ES-I3 (cell line): ENCODE measurements at regions not wholly inside any gene's neighbourhood (a gene's known extent, or its start where the extent isn't known, plus 50 kb on each side); places are given as distances from the start of the nearest gene placed in this dataset.
"Not testable (repeated sequence)": the region's sequence is repeated elsewhere in the genome, so short reads cannot be mapped to it uniquely, and the experiment has no call there.

Source experiments
- H3K36me3 ChIP-seq: 2 replicates; pipeline ENCODE4 v1.6.1; 2013; ENCODE audit warnings: mild to moderate bottlenecking, low read length, control low read depth, moderate library complexity; ENCODE audit not compliant: insufficient read depth
- H3K4me1 ChIP-seq: 2 replicates; pipeline ENCODE4 v1.6.1; 2013; ENCODE audit warnings: mild to moderate bottlenecking, control low read depth, low read length; ENCODE audit not compliant: insufficient read depth
- H3K9ac ChIP-seq: 2 replicates; pipeline ENCODE4 v1.6.1; 2013; ENCODE audit warnings: low read depth, mild to moderate bottlenecking, low read length, moderate library complexity
- H3K9me3 ChIP-seq: 2 replicates; pipeline ENCODE4 v1.6.1; 2013; ENCODE audit warnings: mild to moderate bottlenecking, low read length, moderate library complexity; ENCODE audit not compliant: control insufficient read depth, insufficient read depth

GRCh38 chr10:38330306-38330705 is 236.2 kb downstream of the ZNF37A start:
- H3K4me1 ChIP-seq, H3K9me3 ChIP-seq, H3K9ac ChIP-seq, H3K36me3 ChIP-seq: not testable (repeated sequence)

- H3K9ac ChIP-seq, H3K4me1 ChIP-seq, H3K9me3 ChIP-seq, H3K36me3 ChIP-seq: not testable (repeated sequence)
Observed at GRCh38 chr10:38331106-38331505, 237.0 kb downstream of the ZNF37A start.

- H3K4me1 ChIP-seq, H3K9ac ChIP-seq, H3K9me3 ChIP-seq, H3K36me3 ChIP-seq: not testable (repeated sequence)
Observed at GRCh38 chr10:38333699-38334098, 239.6 kb downstream of the ZNF37A start.

GRCh38 chr10:38350645-38351044 is 256.5 kb downstream of the ZNF37A start:
- not testable (repeated sequence) for H3K9ac ChIP-seq, H3K36me3 ChIP-seq, H3K4me1 ChIP-seq, H3K9me3 ChIP-seq

- not testable (repeated sequence) for H3K9me3 ChIP-seq, H3K9ac ChIP-seq, H3K36me3 ChIP-seq
Observed at GRCh38 chr10:38354410-38354809, 260.3 kb downstream of the ZNF37A start.

GRCh38 chr10:38355911-38356526 is 261.9 kb downstream of the ZNF37A start:
- not testable (repeated sequence) for H3K9me3 ChIP-seq, H3K36me3 ChIP-seq, H3K4me1 ChIP-seq
- H3K9ac ChIP-seq: peak overlapping the region; percentile 44; the same call in 1 of the 2 replicates

More at GRCh38 chr10:38354410-38354809, 260.3 kb downstream of the ZNF37A start:
- not testable (repeated sequence) for H3K4me1 ChIP-seq

- H3K36me3 ChIP-seq, H3K9me3 ChIP-seq, H3K4me1 ChIP-seq: not testable (repeated sequence)
- peak overlapping the region; percentile 44; the same call in 1 of the 2 replicates for H3K9ac ChIP-seq
Observed at GRCh38 chr10:38356527-38356926, 262.4 kb downstream of the ZNF37A start.

- H3K9me3 ChIP-seq, H3K9ac ChIP-seq, H3K36me3 ChIP-seq, H3K4me1 ChIP-seq: not testable (repeated sequence)
Observed at GRCh38 chr10:38362514-38362913, 268.4 kb downstream of the ZNF37A start.

GRCh38 chr10:38364073-38364472 is 269.9 kb downstream of the ZNF37A start:
- H3K9ac ChIP-seq, H3K4me1 ChIP-seq, H3K36me3 ChIP-seq, H3K9me3 ChIP-seq: not testable (repeated sequence)

- H3K9ac ChIP-seq, H3K9me3 ChIP-seq, H3K4me1 ChIP-seq, H3K36me3 ChIP-seq: not testable (repeated sequence)
Observed at GRCh38 chr10:38365917-38366316, 271.8 kb downstream of the ZNF37A start.

GRCh38 chr10:38383800-38384199 is 289.7 kb downstream of the ZNF37A start:
- H3K9ac ChIP-seq, H3K9me3 ChIP-seq, H3K4me1 ChIP-seq, H3K36me3 ChIP-seq: not testable (repeated sequence)

- not testable (repeated sequence) for H3K9ac ChIP-seq, H3K9me3 ChIP-seq, H3K36me3 ChIP-seq, H3K4me1 ChIP-seq
Observed at GRCh38 chr10:38386869-38387268, 292.7 kb downstream of the ZNF37A start.

GRCh38 chr10:38390725-38391124 is 296.6 kb downstream of the ZNF37A start:
- H3K4me1 ChIP-seq, H3K9ac ChIP-seq, H3K9me3 ChIP-seq, H3K36me3 ChIP-seq: not testable (repeated sequence)

- not testable (repeated sequence) for H3K4me1 ChIP-seq, H3K9me3 ChIP-seq, H3K36me3 ChIP-seq, H3K9ac ChIP-seq
Observed at GRCh38 chr10:38395465-38395864, 301.3 kb downstream of the ZNF37A start.

GRCh38 chr10:38396178-38396954 is 302.2 kb downstream of the ZNF37A start:
- not testable (repeated sequence) for H3K36me3 ChIP-seq, H3K9ac ChIP-seq, H3K4me1 ChIP-seq, H3K9me3 ChIP-seq
